Astrocyte (in vitro differentiated cells and primary cell): ENCODE measurements at regions not wholly inside any gene's neighbourhood (a gene's known extent, or its start where the extent isn't known, plus 50 kb on each side); places are given as distances from the start of the nearest gene placed in this dataset.

Experiments used
- DNase-seq: peaks from one replicate; pipeline ENCODE4 v3.0.0-alpha.2; 2010; ENCODE audit warnings: low read depth
- FAIRE-seq: peaks from 2 replicates; lab custom pipeline; 2011; peaks lifted over from hg19 to GRCh38; lab: Jason Lieb, UNC
- H2AFZ ChIP-seq: 2 replicates; pipeline ENCODE4 v1.6.0; 2012; ENCODE audit warnings: low read depth, low read length, inconsistent platforms
- H3K27ac ChIP-seq: 2 replicates; pipeline ENCODE4 v1.5.1; 2011; ENCODE audit warnings: low read depth, low read length, inconsistent platforms
- H3K27me3 ChIP-seq: 2 replicates; pipeline ENCODE4 v1.6.0; 2011; ENCODE audit warnings: low read length, inconsistent platforms; ENCODE audit not compliant: insufficient read depth
- H3K36me3 ChIP-seq: 2 replicates; pipeline ENCODE4 v1.5.1; 2011; ENCODE audit warnings: low read length, inconsistent platforms; ENCODE audit not compliant: insufficient read depth
- H3K4me1 ChIP-seq: 2 replicates; pipeline ENCODE4 v1.5.1; 2011; ENCODE audit warnings: low read length, inconsistent platforms; ENCODE audit not compliant: insufficient read depth
- H3K4me2 ChIP-seq: 2 replicates; pipeline ENCODE4 v1.6.0; 2012; ENCODE audit warnings: low read length, inconsistent platforms
- H3K4me3 ChIP-seq: 2 replicates; pipeline ENCODE4 v1.5.1; 2011; ENCODE audit warnings: low read depth, mild to moderate bottlenecking, low read length, inconsistent platforms; ENCODE audit not compliant: insufficient read depth
- H3K79me2 ChIP-seq: 2 replicates; pipeline ENCODE4 v1.6.0; 2012; ENCODE audit warnings: mild to moderate bottlenecking, low read length, inconsistent platforms; ENCODE audit not compliant: insufficient read depth
- H3K9ac ChIP-seq: 2 replicates; pipeline ENCODE4 v1.6.0; 2012; ENCODE audit warnings: mild to moderate bottlenecking, low read length, inconsistent platforms
- H3K9me3 ChIP-seq: 2 replicates; pipeline ENCODE4 v1.5.1; 2012; ENCODE audit warnings: low read depth, mild to moderate bottlenecking, low read length, inconsistent platforms; ENCODE audit not compliant: insufficient read depth
- H4K20me1 ChIP-seq: 2 replicates; pipeline ENCODE4 v1.6.0; 2012; ENCODE audit warnings: low read length, inconsistent platforms; ENCODE audit not compliant: insufficient read depth
- H3K27ac Mint-ChIP-seq: one replicate; pipeline ENCODE4 v1.8.0; 2021; ENCODE audit warnings: mild to moderate bottlenecking, mixed read lengths; ENCODE audit not compliant: unreplicated experiment
- H3K27me3 Mint-ChIP-seq: one replicate; pipeline ENCODE4 v1.8.0; 2021; ENCODE audit warnings: low read depth, mixed read lengths; ENCODE audit not compliant: unreplicated experiment
- H3K36me3 Mint-ChIP-seq: one replicate; pipeline ENCODE4 v1.8.0; 2021; ENCODE audit warnings: low read depth, mixed read lengths; ENCODE audit not compliant: unreplicated experiment
- H3K4me1 Mint-ChIP-seq: one replicate; pipeline ENCODE4 v1.8.0; 2021; ENCODE audit warnings: low read depth, mixed read lengths; ENCODE audit not compliant: unreplicated experiment
- H3K4me3 Mint-ChIP-seq: one replicate; pipeline ENCODE4 v1.8.0; 2021; ENCODE audit warnings: mild to moderate bottlenecking, moderate library complexity, mixed read lengths; ENCODE audit not compliant: unreplicated experiment
- H3K9me3 Mint-ChIP-seq: one replicate; pipeline ENCODE4 v1.8.0; 2021; ENCODE audit warnings: mild to moderate bottlenecking, mixed read lengths; ENCODE audit not compliant: unreplicated experiment
- EZH2 ChIP-seq: IDR thresholded peaks from 2 replicates; pipeline ENCODE4 v1.6.1; 2012; ENCODE audit warnings: mild to moderate bottlenecking, low read length, inconsistent platforms; ENCODE audit not compliant: insufficient read depth
- TF ChIP-seq, protein P1 (sequence below): IDR thresholded peaks from 2 replicates; pipeline ENCODE4 v1.5.1; 2011; ENCODE audit warnings: low read depth, mild to moderate bottlenecking, inconsistent platforms, low read length, moderate library complexity; ENCODE audit not compliant: insufficient read depth

DNA sequence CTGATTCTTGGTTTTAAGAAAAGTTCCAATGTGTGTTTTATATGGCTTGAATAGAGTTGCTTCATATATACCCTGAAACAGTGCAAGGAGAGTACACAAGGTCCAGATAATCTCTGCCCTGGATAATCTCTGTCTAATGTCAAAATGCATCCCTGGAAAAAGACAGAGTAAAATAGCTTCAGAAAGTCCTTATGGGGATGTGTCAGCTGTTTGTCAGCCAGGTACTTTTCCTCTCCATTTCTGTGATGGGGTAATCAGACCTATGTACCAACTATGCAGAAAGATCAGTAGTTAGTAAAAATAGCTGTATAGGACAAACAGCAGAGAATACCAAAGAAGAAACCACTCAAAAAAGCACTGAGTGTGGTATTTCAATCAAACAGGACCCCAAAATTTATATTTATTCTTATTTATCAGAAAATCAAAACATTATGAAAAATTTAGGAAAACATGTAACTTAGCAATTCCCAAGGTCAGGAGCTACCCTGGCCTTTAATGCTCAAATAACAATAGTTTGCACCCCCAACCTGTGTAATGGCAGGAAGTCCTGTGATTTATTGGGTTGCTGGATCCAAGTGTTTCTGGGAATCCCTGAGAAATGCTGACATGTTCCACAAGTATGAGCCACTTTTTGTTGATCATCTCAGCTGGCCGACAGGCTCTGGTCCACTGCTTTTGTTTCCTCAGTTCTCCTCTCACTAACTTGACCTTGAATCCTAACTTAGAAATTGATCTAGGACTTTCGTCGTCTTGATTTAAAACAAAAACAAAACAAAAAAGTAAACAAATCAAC lies 69.6 kb downstream of the MDH1 start:
- no peak overlapping the region for H3K9ac ChIP-seq
- H3K9me3 ChIP-seq, result no peaks in the 10 kb centered on the region
- no peaks in the 10 kb centered on the region for H3K27me3 ChIP-seq
- H3K79me2 ChIP-seq, result no peaks in the 10 kb centered on the region
- H4K20me1 ChIP-seq, result no peaks in the 10 kb centered on the region
- Mint-ChIP-seq H3K4me1 (peaks cover 45% of the 10 kb centered on the region), H3K27ac (no peak overlapping the region), H3K27me3 (no peaks in the 10 kb centered on the region), H3K4me3 (no peak overlapping the region), H3K36me3 (peaks cover 11% of the 10 kb centered on the region), H3K9me3 (peaks cover 1% of the 10 kb centered on the region)
- no peak overlapping the region for H2AFZ ChIP-seq
- H3K27ac ChIP-seq, result no peak overlapping the region
- no peak overlapping the region for H3K4me3 ChIP-seq
- peak; percentile 69 for DNase-seq
- no peak for FAIRE-seq
- TF ChIP-seq, protein P1, sequence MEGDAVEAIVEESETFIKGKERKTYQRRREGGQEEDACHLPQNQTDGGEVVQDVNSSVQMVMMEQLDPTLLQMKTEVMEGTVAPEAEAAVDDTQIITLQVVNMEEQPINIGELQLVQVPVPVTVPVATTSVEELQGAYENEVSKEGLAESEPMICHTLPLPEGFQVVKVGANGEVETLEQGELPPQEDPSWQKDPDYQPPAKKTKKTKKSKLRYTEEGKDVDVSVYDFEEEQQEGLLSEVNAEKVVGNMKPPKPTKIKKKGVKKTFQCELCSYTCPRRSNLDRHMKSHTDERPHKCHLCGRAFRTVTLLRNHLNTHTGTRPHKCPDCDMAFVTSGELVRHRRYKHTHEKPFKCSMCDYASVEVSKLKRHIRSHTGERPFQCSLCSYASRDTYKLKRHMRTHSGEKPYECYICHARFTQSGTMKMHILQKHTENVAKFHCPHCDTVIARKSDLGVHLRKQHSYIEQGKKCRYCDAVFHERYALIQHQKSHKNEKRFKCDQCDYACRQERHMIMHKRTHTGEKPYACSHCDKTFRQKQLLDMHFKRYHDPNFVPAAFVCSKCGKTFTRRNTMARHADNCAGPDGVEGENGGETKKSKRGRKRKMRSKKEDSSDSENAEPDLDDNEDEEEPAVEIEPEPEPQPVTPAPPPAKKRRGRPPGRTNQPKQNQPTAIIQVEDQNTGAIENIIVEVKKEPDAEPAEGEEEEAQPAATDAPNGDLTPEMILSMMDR, result no peak
- no peak for TF ChIP-seq EZH2
- no peak overlapping the region for H3K4me2 ChIP-seq
- no peaks in the 10 kb centered on the region for H3K36me3 ChIP-seq
- peaks cover 15% of the 10 kb centered on the region for H3K4me1 ChIP-seq

DNA sequence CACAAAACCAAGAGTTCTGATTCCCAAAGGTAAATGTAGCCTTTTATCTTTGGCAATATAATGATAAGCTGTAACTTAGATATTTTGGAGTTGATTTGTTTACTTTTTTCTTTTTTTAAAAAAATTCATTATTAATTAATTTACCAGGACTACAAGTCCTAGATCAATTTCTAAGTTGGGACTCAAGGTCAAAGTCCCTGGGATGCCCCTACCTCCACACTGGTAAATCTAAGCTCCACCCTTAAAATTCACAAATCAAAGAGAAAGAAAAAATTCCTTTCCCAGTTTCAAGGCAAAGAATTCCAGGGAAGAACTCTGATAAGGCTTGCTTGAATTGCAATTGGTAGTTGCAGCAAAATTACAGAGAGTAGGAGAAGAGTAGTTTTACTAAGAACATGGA lies 71.3 kb downstream of the MDH1 start:
- no peak for TF ChIP-seq EZH2
- TF ChIP-seq, protein P1, result no peak
- Histone ChIP-seq H4K20me1 (no peaks in the 10 kb centered on the region), H3K4me1 (peaks cover 15% of the 10 kb centered on the region), H3K79me2 (no peaks in the 10 kb centered on the region), H3K27ac (no peak overlapping the region), H3K4me2 (no peak overlapping the region), H3K36me3 (no peaks in the 10 kb centered on the region), H3K4me3 (no peak overlapping the region), H3K27me3 (no peaks in the 10 kb centered on the region), H2AFZ (no peak overlapping the region), H3K9ac (no peak overlapping the region), H3K9me3 (no peaks in the 10 kb centered on the region)
- Mint-ChIP-seq H3K27me3 (no peaks in the 10 kb centered on the region), H3K36me3 (peaks cover 11% of the 10 kb centered on the region), H3K27ac (peak overlapping the region; percentile 75), H3K4me1 (peaks cover 43% of the 10 kb centered on the region), H3K9me3 (peaks cover 1% of the 10 kb centered on the region), H3K4me3 (no peak overlapping the region)
- no peak for FAIRE-seq
- DNase-seq, result no peak

DNA sequence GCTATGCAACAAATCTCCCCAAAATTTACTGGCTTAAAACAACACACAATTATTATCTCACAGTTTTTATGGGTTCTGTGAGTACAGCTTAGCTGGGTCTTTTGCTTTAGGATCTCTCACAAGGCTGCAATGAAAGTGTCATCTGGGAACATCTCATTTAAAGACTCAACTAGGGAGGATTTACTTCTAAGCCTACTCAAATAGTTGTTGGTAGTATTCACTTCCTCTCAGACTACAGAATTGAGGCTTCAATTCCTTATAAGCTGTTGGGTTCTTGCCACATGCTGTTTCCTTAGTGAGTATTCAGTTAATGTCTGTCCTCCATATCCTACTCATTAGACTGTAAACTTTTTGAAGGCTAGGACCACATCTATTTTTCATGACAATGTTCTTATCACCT lies 72.3 kb downstream of the MDH1 start:
- DNase-seq (peak; percentile 87), FAIRE-seq (peak; percentile 83)
- Histone ChIP-seq H3K4me1 (peaks cover 21% of the 10 kb centered on the region), H4K20me1 (no peaks in the 10 kb centered on the region), H3K9me3 (no peaks in the 10 kb centered on the region), H3K4me3 (no peak overlapping the region), H3K27me3 (no peaks in the 10 kb centered on the region), H2AFZ (no peak overlapping the region), H3K4me2 (peak overlapping the region; percentile 58), H3K9ac (no peak overlapping the region), H3K36me3 (no peaks in the 10 kb centered on the region), H3K79me2 (no peaks in the 10 kb centered on the region), H3K27ac (peak overlapping the region; percentile 24)
- H3K9me3 Mint-ChIP-seq, result peaks cover 1% of the 10 kb centered on the region
- peak overlapping the region; percentile 92 for H3K27ac Mint-ChIP-seq
- peaks cover 10% of the 10 kb centered on the region for H3K36me3 Mint-ChIP-seq
- H3K4me1 Mint-ChIP-seq, result peaks cover 50% of the 10 kb centered on the region
- H3K4me3 Mint-ChIP-seq, result peak overlapping the region; percentile 17
- TF ChIP-seq, protein P1, result no peak
- no peak for TF ChIP-seq EZH2
- no peaks in the 10 kb centered on the region for H3K27me3 Mint-ChIP-seq
